Adrenal gland (tissue), 5 donors: ENCODE measurements at regions not wholly inside any gene's neighbourhood (a gene's known extent, or its start where the extent isn't known, plus 50 kb on each side); places are given as distances from the start of the nearest gene placed in this dataset.

Source experiments
- CTCF ChIP-seq, 6 experiments: fragments of 450-650 bp in 4 of 6; fragments of 200-600 bp in 2 of 6; sonication (generic) in 1 of 6; IDR thresholded peaks; 1 replicate in 5 of 6; 2 replicates in 1 of 6; pipeline versions ENCODE4 v1.5.1 to v1.8.0; 2016 to 2021; ENCODE audit warnings: antibody characterized with exemption in 6 of 6, mild to moderate bottlenecking in 2 of 6, moderate library complexity in 1 of 6
- POLR2A ChIP-seq, 2 donors: fragments of 450-650 bp; IDR thresholded peaks; one replicate each; pipeline ENCODE4 v1.6.1; 2017; ENCODE audit warnings: antibody characterized with exemption in 2 of 2, mild to moderate bottlenecking in 2 of 2, moderate library complexity in 1 of 2
- donor health status: DM: no; HTN: no; CAD: no.

- TF ChIP-seq CTCF (IDR thresholded peaks at IDR 0.05) (no peak), POLR2A (IDR thresholded peaks at IDR 0.05) (no peak)
Measured at GRCh38 chr2:126510356-126510755, 145.6 kb upstream of the GYPC start.
